HG03575 (cell line): ENCODE measurements at regions not wholly inside any gene's neighbourhood (a gene's known extent, or its start where the extent isn't known, plus 50 kb on each side); places are given as distances from the start of the nearest gene placed in this dataset.
"Not testable (repeated sequence)": the region's sequence is repeated elsewhere in the genome, so short reads cannot be mapped to it uniquely, and the experiment has no call there.

Experiments
- ATAC-seq: cut with Tn5 transposase; IDR thresholded peaks from one replicate; pipeline ENCODE4 v1.9.1; 2021; ENCODE audit not compliant: unreplicated experiment, insufficient number of reproducible peaks, low FRiP score; ENCODE audit errors: extremely low read depth

DNA sequence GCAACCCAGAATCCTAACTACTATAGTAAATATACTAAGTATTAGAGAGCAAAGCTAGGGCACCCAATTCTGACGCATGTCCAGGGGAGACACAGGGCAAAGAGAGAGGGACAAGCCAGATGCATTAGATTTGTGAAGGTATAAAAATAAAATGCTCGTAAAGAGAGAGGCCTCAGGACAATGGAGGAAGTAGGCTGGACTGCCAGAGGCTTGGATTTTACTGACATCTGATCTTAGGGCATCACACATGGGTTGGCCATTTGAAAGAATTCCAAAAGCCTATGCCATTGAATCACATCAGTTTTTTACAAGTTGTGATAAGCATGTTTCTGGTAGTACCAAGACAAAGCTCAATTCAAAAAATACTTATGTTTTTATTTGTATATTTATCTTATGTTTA is 149.3 kb upstream of the MSX2 start:
- no peak for ATAC-seq

DNA sequence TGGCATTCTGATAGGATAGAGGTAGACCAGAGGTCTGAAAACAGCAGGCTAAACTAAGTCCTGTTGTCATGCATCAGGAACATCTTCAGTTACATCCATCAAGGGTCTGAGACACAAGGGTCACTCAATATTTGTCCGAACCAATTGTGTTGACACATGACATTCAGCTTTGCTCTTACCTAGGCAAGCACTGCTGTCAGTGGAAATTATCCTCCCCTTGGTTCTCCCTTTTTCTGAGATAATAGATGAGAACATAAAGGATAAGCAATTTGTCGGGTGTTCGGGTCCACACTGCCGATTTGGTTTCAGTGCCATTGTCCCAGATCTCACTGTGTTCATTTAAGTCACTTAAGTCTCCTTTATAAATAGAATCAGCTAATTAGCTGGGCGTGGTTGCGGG is 148.3 kb upstream of the MSX2 start:
- ATAC-seq: no peak

DNA sequence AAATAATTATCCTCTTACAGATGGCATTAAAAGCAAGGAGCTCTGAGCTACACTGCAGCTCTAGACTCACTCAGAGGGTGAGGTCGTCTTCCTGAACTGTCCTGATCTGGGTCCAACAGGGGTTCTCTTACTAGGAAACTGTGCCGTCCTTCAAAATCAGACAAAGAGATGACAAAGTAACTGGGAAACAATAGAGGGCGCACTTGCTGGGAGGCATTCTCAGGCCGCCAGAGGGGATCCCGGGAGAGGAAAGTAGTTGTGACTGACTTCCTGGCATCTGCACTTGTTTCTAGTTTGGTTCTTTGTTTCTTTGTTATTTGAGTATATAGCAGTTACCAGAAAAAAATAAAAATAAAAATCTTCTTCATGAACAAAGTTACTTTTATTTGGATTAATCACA is 142.9 kb upstream of the MSX2 start:
- ATAC-seq: no peak

DNA sequence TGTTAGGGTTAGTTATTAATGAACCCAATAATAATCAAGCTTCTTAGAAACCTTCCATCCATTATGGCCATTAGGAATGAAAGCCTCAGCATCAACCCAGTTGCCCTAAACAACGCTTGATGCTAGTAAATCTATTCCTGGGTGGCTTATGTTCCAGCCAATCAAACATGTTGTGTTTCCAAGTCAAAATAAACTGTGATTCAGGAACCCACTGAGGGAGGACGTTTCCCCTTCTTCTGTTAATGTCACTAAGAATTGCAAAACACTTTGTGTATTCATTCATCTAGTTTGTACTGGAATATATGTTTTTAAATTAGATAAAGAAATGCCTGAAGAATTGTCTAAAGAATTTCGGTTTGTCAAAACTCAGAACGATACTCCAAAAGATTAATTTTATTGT is 142.5 kb upstream of the MSX2 start:
- no peak for ATAC-seq

DNA sequence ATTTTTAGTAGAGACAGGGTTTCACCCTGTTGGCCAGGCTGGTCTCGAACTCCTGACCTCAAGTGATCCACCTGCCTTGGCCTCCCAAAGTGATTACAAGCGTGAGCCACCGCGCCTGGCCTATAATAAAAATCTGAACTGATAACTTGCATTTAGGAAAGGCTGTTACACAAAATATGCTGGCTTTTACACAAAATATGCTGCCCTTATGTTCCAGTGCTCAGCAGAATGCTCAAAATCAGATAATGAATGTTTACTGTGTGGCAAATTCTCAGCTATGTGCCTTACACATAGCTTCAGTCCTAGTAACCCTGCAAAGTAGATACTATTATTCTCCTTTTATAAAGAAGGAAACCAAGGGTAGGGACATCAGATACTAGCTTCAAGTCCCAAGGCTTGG is 141.3 kb upstream of the MSX2 start:
- ATAC-seq: no peak

DNA sequence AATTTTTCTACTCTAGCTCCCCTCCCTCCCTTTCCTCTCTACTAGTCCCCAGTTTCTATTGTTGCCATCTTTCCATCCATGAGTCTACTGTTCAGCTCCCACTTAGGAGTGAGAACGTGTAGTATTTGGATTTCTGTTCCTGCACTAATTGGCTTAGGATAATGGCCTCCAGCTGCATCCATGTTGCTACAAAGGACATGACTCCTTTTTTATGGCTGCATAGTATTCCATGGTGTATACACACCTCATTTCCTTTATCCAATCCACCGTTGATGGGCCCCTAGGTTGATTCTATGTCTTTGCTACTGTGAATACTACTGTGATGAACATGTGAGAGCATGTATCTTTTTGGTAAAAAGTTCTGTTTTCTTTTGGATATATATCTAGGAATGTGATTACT is 138.9 kb upstream of the MSX2 start:
- no peak for ATAC-seq

DNA sequence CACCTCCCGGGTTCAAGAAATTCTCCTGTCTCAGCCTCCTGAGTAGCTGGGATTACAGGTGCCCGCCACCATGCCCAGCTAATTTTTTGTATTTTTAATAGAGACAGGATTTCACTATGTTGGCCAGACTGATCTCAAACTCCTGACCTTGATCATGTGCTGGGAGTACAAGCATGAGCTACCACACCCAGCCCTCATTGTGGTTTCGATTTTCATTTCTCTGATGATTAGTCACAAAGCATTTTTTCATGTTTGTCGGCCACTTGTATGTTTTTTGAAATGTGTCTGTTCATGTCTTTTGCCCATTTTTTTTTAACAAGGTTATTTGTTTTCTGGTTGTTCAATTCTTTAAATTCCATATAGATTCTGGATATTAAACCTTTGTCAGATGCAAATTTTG is 138.2 kb upstream of the MSX2 start:
- not testable (repeated sequence) for ATAC-seq

DNA sequence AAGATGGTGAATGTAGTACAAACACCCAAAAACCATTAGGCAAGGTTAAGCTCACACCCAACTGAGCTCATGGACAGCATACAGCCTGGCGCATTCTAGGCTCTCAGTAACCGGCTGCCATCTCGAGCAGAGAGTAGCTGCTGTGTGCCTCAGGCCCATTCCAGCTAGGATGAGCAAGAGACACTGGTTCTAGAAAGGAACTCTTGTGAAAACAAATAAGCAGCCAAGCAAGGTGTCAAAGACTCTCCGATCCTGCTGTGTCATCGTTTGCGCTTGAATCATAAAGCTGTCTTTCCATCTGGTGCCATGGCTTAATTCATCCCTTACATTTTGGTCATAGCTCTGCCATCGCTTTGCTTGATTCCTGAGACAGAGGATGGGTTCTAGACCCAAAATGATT is 135.4 kb upstream of the MSX2 start:
- ATAC-seq: no peak

DNA sequence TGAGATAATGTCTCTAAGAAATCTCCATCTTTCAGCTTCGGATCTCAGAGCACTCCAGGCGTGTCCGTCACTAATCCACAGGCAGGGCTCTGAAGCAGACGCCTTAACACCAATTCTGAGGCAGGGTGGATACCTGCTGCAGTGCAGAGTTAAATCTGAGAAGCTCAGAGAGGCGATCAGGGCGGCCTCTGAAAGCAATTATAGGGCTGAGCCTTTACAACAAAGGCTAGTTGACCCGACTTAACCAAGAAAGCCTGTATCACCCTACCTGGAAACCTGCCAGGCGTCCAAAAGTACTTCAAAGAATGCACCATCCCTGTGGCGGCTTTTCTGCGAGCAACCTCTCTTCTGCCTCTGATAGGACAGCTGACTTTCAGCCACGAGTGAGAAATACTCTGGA is 134.8 kb upstream of the MSX2 start:
- no peak for ATAC-seq

DNA sequence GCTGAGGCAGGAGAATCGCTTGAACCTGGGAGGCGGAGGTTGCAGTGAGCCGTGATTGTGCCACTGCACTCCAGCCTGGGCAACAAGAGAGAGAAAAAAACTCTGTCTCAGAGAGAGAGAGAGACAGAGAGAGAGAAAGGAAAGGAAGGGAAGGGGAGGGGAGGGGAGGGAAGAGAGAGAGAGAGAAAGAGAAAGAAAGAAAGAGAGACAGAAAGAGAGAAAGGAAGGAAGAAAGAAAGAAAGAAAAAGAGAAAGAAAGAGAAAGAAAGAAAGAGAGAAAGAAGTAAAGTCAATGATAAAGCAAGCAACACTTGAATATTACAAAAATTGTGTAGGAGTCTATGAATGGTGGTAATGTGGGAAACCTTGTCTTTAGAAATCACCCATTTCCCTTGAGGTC is 133.6 kb upstream of the MSX2 start:
- no peak for ATAC-seq

DNA sequence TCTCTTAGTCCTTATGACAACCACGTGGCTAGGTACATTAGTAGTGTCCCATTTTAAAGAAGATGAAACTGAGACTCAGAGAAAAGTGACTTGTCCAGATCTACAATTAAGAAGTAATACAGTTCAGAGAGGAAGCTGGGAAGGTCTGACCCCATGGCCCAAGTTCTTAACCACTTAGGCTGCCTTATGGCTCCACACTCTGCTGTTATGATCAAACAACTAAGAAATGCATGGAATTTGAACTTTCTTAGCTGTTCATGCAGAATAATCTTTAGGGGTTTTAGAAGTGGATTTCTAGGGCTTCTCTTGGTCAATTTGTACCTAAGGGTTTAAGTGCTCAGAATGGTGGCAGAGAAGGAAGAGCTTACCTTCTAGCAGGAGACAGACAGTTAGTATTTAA is 128.0 kb upstream of the MSX2 start:
- no peak for ATAC-seq

DNA sequence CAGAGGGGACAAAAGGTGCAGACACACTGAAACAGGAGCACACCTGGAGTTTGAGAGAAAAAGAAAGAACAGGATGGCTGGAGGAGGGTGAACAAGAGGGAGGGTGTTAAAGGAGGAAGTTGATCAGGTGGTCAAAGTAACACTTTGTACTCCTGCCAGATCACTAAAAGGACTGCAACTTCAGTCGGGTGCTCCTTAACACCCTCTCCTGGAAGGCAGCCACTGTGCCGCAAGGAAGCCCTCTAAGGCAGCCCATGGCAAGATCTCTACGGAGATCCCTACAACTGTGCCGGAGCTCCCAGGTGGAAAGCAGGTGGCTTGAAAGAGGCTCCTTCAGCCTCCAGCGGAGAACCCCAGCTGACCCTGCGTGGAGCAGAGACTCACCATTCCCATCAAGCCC is 124.4 kb upstream of the MSX2 start:
- ATAC-seq: no peak

DNA sequence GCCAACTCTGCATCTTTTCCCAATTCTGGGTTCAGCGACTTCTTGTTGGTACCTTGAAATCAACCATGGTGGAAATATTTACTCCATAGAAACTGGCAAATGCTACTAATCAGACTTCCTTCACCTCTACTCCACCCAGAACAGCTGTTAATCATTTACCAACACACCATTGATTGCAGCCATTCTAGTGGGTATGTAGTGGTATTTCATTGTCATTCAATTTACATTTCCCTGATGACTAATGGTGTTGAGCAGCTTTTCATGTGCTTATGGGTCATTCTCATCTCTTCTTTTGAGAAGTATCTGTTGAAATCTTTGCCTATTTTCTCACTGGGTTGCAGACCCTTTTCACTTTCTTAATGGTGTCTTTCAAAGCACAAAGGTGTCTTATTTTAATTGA is 122.4 kb upstream of the MSX2 start:
- ATAC-seq: no peak

DNA sequence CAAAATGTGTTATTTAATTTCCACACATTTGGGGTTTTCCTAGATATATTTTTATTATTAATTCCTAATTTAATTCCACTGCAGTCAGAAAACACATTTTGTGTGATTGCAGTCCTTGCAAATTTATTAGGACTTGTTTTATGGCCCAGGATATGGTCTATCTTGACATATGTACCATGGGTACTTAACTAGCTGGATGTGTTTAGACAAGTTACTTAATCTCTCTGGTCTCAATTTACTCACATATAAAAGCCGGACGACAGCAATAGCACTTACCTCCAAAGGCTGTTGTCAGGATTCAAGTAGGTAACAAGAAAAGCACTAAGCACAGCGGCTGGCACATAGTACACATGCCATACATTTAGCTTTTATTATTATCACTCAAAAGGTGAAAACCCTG is 118.2 kb upstream of the MSX2 start:
- ATAC-seq: no peak

DNA sequence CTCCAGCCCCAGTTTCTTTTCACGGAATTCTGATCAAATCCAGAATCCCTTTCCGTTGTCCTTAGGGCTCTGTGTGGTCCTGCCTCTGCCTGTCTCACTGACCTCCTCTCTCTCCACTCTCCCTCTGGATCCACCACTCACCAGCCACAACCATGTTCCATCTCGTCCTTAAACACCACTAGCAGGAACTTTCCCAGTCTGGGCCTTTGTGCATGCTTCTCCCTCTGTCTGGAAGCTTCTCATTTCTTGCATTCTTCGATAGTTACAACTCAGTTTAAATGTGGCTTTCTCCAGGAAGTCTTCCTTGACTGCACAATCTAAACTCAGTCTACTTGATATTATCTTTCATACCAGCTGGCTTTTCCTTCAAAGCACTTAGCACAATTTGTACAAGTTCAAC is 117.7 kb upstream of the MSX2 start:
- no peak for ATAC-seq

DNA sequence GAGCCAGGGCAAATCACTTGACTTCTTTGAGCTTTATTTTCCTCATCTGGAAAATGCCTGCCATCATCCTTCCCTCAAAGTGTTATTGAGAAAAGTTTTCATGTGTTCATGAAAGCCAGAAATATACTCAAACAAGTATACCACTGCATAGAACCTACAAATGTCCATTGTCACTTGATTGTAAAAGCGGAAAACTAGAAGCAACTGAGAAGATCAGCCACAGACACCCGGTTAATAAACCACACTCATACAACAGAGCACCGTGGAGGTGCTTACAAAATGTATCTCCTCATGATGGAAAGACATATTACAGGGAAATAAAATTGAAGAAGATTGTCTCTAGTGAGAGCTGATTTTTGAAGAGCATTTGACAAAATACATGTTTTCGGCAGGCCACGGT is 117.2 kb upstream of the MSX2 start:
- ATAC-seq: no peak

DNA sequence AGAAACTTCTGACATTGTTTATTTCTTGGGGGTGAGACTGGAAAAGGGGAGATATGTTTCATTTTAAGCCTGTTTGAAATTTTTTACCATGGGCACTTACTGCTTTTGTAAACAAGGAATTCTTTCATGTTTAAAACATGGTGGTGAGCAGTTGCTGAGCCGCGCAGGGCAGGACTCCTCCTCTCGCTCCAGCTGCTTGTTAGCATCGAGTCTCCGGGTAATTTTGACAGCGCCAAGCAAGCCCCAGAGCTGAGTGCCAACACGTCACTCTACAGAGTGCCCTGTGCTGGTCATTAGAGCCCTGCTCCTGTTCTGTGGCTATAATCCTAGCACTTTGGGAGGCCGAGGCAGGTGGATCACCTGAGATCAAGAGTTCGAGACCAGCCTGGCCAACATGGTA is 116.5 kb upstream of the MSX2 start:
- ATAC-seq: no peak

DNA sequence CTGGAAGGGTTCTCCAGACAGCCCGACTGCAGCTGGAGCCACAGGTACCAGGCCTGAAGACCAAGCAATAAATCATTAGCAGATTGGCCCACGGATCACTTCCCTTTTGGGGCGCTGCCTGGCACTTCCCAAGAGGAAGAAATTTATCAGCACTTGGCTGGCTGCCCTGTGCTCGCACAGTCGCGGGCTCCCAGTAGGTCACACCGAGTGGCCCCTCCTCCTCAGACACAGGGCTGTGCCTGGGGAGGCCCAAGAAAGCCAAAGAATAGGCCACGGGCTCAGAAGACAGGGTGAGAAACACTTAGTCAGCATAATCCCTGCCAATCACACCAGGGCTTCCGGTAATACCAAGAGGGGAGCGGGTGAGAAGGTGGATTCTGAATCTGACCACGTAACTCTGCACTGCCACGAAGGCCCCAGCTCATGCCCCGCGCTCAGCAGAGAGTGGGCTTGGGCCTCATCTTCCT is 115.7 kb upstream of the MSX2 start:
- ATAC-seq: no peak

DNA sequence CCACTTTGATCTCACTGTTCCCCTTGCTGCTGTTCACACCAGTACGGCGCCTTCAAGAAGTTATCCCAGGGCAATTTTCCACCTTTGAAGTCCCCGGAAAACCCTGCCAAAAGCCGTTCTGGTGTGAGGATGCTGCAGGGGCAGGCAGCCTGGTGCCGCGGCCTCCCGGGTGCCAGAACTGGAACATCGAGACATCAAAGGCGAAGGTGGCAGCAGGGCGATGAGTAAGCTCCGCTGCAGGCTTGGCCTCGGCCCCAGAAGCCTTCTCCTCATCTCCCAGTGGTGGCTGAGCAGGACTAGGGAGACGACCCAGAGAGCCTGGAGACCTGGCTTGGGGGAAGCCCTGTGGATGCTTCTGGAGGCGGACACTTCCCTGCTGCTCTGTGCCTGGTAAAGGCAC is 115.3 kb upstream of the MSX2 start:
- ATAC-seq: no peak

DNA sequence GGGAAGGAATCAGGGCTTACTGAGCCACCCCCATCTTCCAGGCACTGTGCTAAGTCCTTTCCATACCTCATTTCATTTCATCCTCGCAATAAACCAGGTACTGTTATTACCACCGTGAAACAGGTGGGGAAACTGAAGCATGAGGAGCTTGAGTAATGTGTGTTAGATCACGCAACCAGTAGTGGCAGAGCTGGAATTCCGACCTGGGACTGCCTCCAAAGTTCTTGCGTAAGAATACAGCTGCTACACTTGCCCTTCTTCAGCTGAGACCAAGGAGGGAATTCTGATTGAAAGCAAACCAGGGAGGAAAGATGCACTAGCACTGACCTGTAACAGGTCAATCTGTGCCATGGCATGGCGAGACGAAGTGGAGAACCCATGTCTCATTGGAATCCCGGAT is 113.4 kb upstream of the MSX2 start:
- ATAC-seq: no peak

DNA sequence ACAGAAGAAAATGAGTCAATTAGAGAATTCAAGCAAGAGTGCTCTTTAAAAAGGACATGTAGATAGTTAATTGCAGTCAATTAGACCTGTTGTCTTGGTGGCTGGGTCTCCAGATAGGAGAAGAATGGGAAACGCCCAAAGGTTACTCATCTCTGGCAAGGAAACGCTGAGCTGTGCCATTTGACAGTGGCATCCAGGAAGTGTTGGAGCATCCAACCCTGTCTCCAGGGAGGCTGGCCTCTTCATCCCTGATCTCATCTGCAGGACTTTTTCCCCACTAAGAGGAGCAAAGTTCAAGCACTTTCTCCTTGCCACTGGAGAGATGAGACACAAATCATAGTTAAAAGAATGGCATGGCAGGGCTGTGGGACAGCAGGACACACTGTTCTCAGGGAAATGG is 111.7 kb upstream of the MSX2 start:
- no peak for ATAC-seq

DNA sequence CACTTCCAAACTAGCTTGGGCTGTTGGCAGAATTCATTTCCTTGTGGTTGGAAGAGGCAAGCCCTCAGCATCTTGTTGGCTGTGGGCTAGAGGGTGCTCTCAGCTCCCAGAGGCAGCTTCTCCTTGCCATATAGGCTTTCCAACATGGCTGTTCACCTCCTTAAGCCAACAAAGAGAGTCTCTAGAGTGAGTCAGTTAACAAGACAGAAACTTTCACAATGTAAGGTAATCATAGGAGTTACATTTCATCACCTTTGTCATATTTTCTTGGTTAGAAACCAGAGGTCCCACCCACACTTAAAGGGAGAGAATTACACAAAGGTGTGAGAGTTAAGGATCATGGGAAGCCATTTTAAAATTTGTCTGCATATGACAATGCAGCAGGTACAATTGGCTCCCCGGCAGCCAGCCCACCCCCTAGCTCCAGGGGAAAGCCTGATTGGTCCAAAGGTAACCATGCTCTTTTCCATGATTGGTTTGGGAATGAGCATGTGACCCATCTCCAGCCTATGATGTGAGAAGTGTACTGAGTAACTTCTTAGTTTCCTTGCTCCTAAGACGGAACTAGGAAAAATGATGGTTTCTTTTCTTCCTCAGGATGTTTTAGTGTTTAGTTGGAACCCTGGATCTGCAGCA is 109.8 kb upstream of the MSX2 start:
- no peak for ATAC-seq
